GM13977 (cell line): ENCODE measurements at regions not wholly inside any gene's neighbourhood (a gene's known extent, or its start where the extent isn't known, plus 50 kb on each side); places are given as distances from the start of the nearest gene placed in this dataset.
"Not testable (repeated sequence)": the region's sequence is repeated elsewhere in the genome, so short reads cannot be mapped to it uniquely, and the experiment has no call there.

Experiments
- DNase-seq: peaks from one replicate; pipeline ENCODE4 v3.0.0; 2012; ENCODE audit warnings: low spot score
- CTCF ChIP-seq: IDR thresholded peaks from 2 replicates; pipeline ENCODE4 v1.5.1; 2012; ENCODE audit warnings: mild to moderate bottlenecking, control low read depth; ENCODE audit not compliant: insufficient read depth; ENCODE audit errors: extremely low read depth, missing control alignments
- in situ Hi-C: fragments of 300-500 bp; cut with MboI; formaldehyde crosslinking; loops from one replicate; pipeline ENCODE4 v1.12.0; 2022; ENCODE audit warnings: low sequenced_read_pairs, low pct_unique_long_range_greater_than_20kb, mixed read lengths, inconsistent platforms; ENCODE audit not compliant: unreplicated experiment

GRCh38 chr13:54390841-54391240, 1362.2 kb downstream of the OLFM4 start:
- no peak for TF ChIP-seq CTCF
- in situ Hi-C loops, result no loop called here

GRCh38 chr13:54394085-54394700, 1365.6 kb downstream of the OLFM4 start:
- in situ Hi-C loops, result no loop called here

More at GRCh38 chr13:54390841-54391240, 1362.2 kb downstream of the OLFM4 start:
- DNase-seq, result no peak

GRCh38 chr13:54394908-54395307, 1366.3 kb downstream of the OLFM4 start:
- no peak for DNase-seq
- in situ Hi-C loops, result no loop called here
- no peak for TF ChIP-seq CTCF

More at GRCh38 chr13:54394085-54394700, 1365.6 kb downstream of the OLFM4 start:
- no peak for TF ChIP-seq CTCF
- no peak for DNase-seq

GRCh38 chr13:54402495-54402894, 1373.9 kb downstream of the OLFM4 start:
- no peak for DNase-seq
- in situ Hi-C loops, result no loop called here
- TF ChIP-seq CTCF, result no peak

GRCh38 chr13:54415753-54416366, 1387.2 kb downstream of the OLFM4 start:
- no peak for TF ChIP-seq CTCF
- in situ Hi-C loops, result no loop called here
- DNase-seq, result no peak

GRCh38 chr13:54422946-54423345, 1394.3 kb downstream of the OLFM4 start:
- in situ Hi-C loops, DNase-seq: not testable (repeated sequence)

GRCh38 chr13:54424344-54424743, 1395.7 kb downstream of the OLFM4 start:
- DNase-seq, result no peak
- in situ Hi-C loops, result no loop called here
- TF ChIP-seq CTCF, result no peak
